PC-9 (cell line): ENCODE measurements at regions not wholly inside any gene's neighbourhood (a gene's known extent, or its start where the extent isn't known, plus 50 kb on each side); places are given as distances from the start of the nearest gene placed in this dataset.

ENCODE experiments used
- EZH2 ChIP-seq: fragments of 200-600 bp; sonication (generic); IDR thresholded peaks from 2 replicates; pipeline ENCODE4 v1.8.0; 2017; ENCODE audit warnings: antibody characterized with exemption, low read depth
- TF ChIP-seq, protein P1 (sequence below): fragments of 200-600 bp; sonication (generic); conservative IDR thresholded peaks from 2 replicates; pipeline ENCODE4 v1.6.1; 2017; ENCODE audit warnings: mixed run types, antibody characterized with exemption, mild to moderate bottlenecking, moderate library complexity

DNA sequence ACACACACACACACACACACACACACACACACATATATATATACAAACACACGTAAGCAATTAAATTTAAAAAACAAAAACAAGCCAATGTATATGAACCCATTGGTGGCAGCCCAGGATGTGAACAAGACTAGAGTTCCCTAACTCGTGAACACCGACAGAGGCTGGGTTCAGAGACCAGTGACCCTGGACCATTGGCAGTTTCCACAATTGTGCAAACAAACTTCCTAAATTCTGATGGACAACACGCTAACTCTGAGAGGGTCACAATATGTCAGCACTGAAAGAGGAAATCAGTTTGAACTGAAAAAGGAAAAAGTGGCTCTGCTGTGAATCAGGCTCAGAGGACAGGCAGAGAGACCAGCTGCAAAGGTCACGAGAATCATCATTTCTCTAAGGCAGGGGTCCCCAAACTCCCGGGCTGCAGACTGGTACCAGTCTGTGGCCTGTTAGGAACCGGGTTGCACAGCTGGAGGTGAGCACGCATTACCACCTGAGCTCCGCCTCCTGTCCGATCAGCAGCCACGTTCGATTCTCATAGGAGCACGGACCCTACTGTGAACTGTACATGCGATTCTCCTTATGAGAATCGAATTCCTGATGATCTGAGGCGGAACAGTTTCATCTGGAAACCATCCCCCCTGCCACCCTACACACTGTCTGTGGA lies 50.5 kb upstream of the ERO1B start:
- TF ChIP-seq, protein P1, sequence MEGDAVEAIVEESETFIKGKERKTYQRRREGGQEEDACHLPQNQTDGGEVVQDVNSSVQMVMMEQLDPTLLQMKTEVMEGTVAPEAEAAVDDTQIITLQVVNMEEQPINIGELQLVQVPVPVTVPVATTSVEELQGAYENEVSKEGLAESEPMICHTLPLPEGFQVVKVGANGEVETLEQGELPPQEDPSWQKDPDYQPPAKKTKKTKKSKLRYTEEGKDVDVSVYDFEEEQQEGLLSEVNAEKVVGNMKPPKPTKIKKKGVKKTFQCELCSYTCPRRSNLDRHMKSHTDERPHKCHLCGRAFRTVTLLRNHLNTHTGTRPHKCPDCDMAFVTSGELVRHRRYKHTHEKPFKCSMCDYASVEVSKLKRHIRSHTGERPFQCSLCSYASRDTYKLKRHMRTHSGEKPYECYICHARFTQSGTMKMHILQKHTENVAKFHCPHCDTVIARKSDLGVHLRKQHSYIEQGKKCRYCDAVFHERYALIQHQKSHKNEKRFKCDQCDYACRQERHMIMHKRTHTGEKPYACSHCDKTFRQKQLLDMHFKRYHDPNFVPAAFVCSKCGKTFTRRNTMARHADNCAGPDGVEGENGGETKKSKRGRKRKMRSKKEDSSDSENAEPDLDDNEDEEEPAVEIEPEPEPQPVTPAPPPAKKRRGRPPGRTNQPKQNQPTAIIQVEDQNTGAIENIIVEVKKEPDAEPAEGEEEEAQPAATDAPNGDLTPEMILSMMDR, result no peak
- no peak for TF ChIP-seq EZH2
